SK-N-SH (cell line): ENCODE measurements at regions not wholly inside any gene's neighbourhood (a gene's known extent, or its start where the extent isn't known, plus 50 kb on each side); places are given as distances from the start of the nearest gene placed in this dataset.

Source experiments
- CTCF ChIA-PET: fragments of 300-600, 350-600 bp; formaldehyde crosslinking; extraction: SDS; loops from one replicate; lab custom pipeline; 2021; lab: Yijun Ruan, JAX
- POLR2A ChIA-PET: fragments of 350-600 bp; sonication (Branson Sonifier 250); formaldehyde crosslinking; extraction: SDS; loops from one replicate; lab custom pipeline; 2020; ENCODE audit warnings: antibody characterized with exemption, inconsistent platforms; lab: Yijun Ruan, JAX
- DNase-seq: peaks from one replicate; pipeline ENCODE4 v3.0.0; 2012
- H2AFZ ChIP-seq: fragments of 200-600 bp; sonication (generic); 2 replicates; pipeline ENCODE4 v1.8.1; 2016; ENCODE audit warnings: antibody characterized with exemption, mild to moderate bottlenecking, low read depth
- H3F3A ChIP-seq: fragments of 200-600 bp; sonication (generic); replicated peaks from 2 replicates; pipeline ENCODE3; 2016; ENCODE audit warnings: antibody characterized with exemption, mild to moderate bottlenecking; ENCODE audit not compliant: insufficient read depth
- H3K27ac ChIP-seq, 2 experiments: fragments of 200-500 bp in 1 of 2; fragments of 200-600 bp in 1 of 2; sonication (Bioruptor generic) in 1 of 2; sonication (generic), shearing (Covaris generic) in 1 of 2; 2 replicates each; pipeline versions ENCODE4 v1.5.1 to v1.6.1; 2014 to 2016; ENCODE audit warnings: low read depth in 2 of 2, inconsistent platforms in 1 of 2, low read length in 1 of 2, mild to moderate bottlenecking in 1 of 2, mixed read lengths in 1 of 2
- H3K27me3 ChIP-seq: fragments of 200-600 bp; sonication (generic), shearing (Covaris generic); 2 replicates; pipeline ENCODE4 v1.6.1; 2016; ENCODE audit warnings: mixed run types; ENCODE audit not compliant: insufficient read depth
- H3K36me3 ChIP-seq, 2 experiments: fragments of 200-500 bp in 1 of 2; fragments of 200-600 bp in 1 of 2; sonication (Bioruptor generic) in 1 of 2; sonication (generic) in 1 of 2; replicated peaks in 1 of 2; 2 replicates each; pipeline versions ENCODE3 to v1.5.1; 2014 to 2016; ENCODE audit warnings: low read length in 1 of 2, mild to moderate bottlenecking in 1 of 2; ENCODE audit not compliant: insufficient read depth in 2 of 2, control insufficient read depth in 1 of 2
- H3K4me1 ChIP-seq, 2 experiments: fragments of 200-500 bp in 1 of 2; fragments of 200-600 bp in 1 of 2; sonication (Bioruptor generic) in 1 of 2; sonication (generic), shearing (Covaris generic) in 1 of 2; 2 replicates each; pipeline versions ENCODE4 v1.5.1 to v1.6.1; 2014 to 2016; ENCODE audit warnings: low read depth in 1 of 2, low read length in 1 of 2, mixed run types in 1 of 2; ENCODE audit not compliant: insufficient read depth in 2 of 2, control insufficient read depth in 1 of 2
- H3K4me2 ChIP-seq: fragments of 200-600 bp; sonication (generic), shearing (Covaris generic); 2 replicates; pipeline ENCODE4 v1.6.1; 2017; ENCODE audit warnings: mixed run types
- H3K4me3 ChIP-seq, 2 experiments: fragments of 200-500 bp in 1 of 2; fragments of 200-600 bp in 1 of 2; sonication (Bioruptor generic) in 1 of 2; sonication (generic), shearing (Covaris generic) in 1 of 2; 2 replicates each; pipeline versions ENCODE4 v1.5.1 to v1.8.1; 2014 to 2016; ENCODE audit warnings: low read depth in 2 of 2, inconsistent platforms in 1 of 2, low read length in 1 of 2, mild to moderate bottlenecking in 1 of 2, mixed read lengths in 1 of 2, moderate library complexity in 1 of 2
- H3K79me2 ChIP-seq: fragments of 200-600 bp; sonication (generic); 2 replicates; pipeline ENCODE4 v1.8.1; 2017; ENCODE audit warnings: mild to moderate bottlenecking; ENCODE audit not compliant: insufficient read depth
- H3K9ac ChIP-seq: fragments of 200-600 bp; sonication (generic); 2 replicates; pipeline ENCODE4 v1.6.1; 2017; ENCODE audit warnings: mixed run types
- H3K9me2 ChIP-seq: fragments of 200-600 bp; sonication (generic); 2 replicates; pipeline ENCODE4 v1.6.1; 2017; ENCODE audit warnings: mixed run types
- H3K9me3 ChIP-seq: fragments of 200-600 bp; sonication (generic); 2 replicates; pipeline ENCODE4 v1.6.1; 2017; ENCODE audit warnings: mixed run types, mild to moderate bottlenecking, moderate library complexity
- H4K20me1 ChIP-seq: fragments of 200-600 bp; sonication (generic); 2 replicates; pipeline ENCODE4 v1.6.1; 2017; ENCODE audit warnings: mild to moderate bottlenecking, mixed run types; ENCODE audit not compliant: insufficient read depth
- CHD2 ChIP-seq: fragments of 150-350 bp; IDR thresholded peaks from 2 replicates; pipeline ENCODE4 v1.6.1; 2018; ENCODE audit warnings: low read length; ENCODE audit not compliant: partially characterized antibody
- EP300 ChIP-seq, 2 experiments: IDR thresholded peaks; 2 replicates each; pipeline versions ENCODE4 v1.4.0 to v1.6.1; 2012; ENCODE audit warnings: borderline replicate concordance in 1 of 2, low read depth in 1 of 2, low read length in 1 of 2
- FOSL2 ChIP-seq: IDR thresholded peaks from 2 replicates; pipeline ENCODE4 v1.4.0; 2012; ENCODE audit warnings: low read depth, mild to moderate bottlenecking, moderate library complexity, borderline replicate concordance
- FOXJ3 ChIP-seq: sonication (generic); formaldehyde crosslinking; IDR thresholded peaks from 2 replicates; pipeline ENCODE4 v1.5.1; 2020; ENCODE audit warnings: mild to moderate bottlenecking, missing genetic modification reagents
- IRF3 ChIP-seq: fragments of 150-350 bp; IDR thresholded peaks from 2 replicates; pipeline ENCODE4 v1.6.1; 2016; ENCODE audit warnings: mild to moderate bottlenecking, low read depth, low read length
- MAX ChIP-seq: IDR thresholded peaks from 2 replicates; pipeline ENCODE4 v1.4.0; 2012; ENCODE audit warnings: low read depth
- MEF2A ChIP-seq: IDR thresholded peaks from 2 replicates; pipeline ENCODE4 v1.4.0; 2012; ENCODE audit warnings: low read depth, borderline replicate concordance
- MXI1 ChIP-seq: IDR thresholded peaks from 2 replicates; pipeline ENCODE4 v1.6.1; 2012; ENCODE audit warnings: mild to moderate bottlenecking, low read depth, low read length, improper control_type of control experiment
- NFIC ChIP-seq: IDR thresholded peaks from 2 replicates; pipeline ENCODE4 v1.4.0; 2012; ENCODE audit warnings: borderline replicate concordance
- RAD21 ChIP-seq: IDR thresholded peaks from 2 replicates; pipeline ENCODE4 v1.6.1; 2012; ENCODE audit warnings: mild to moderate bottlenecking, low read length
- RCOR1 ChIP-seq: fragments of 150-350 bp; IDR thresholded peaks from 2 replicates; pipeline ENCODE4 v1.6.1; 2017; ENCODE audit warnings: antibody characterized with exemption, low read length
- RFX5 ChIP-seq: IDR thresholded peaks from 2 replicates; pipeline ENCODE4 v1.6.1; 2012; ENCODE audit warnings: mild to moderate bottlenecking, improper control_type of control experiment, low read length
- RXRA ChIP-seq: IDR thresholded peaks from 2 replicates; pipeline ENCODE4 v1.4.0; 2012; ENCODE audit warnings: low read depth, mild to moderate bottlenecking, borderline replicate concordance
- SMC3 ChIP-seq: IDR thresholded peaks from 2 replicates; pipeline ENCODE4 v1.6.1; 2012; ENCODE audit warnings: low read depth, low read length, improper control_type of control experiment
- TAF1 ChIP-seq: IDR thresholded peaks from 2 replicates; pipeline ENCODE4 v1.6.1; 2012; ENCODE audit warnings: low read depth, mild to moderate bottlenecking, low read length, moderate library complexity, borderline replicate concordance
- USF1 ChIP-seq: IDR thresholded peaks from 2 replicates; pipeline ENCODE4 v1.4.0; 2012; ENCODE audit warnings: low read depth, borderline replicate concordance
- USF2 ChIP-seq: fragments of 150-350 bp; IDR thresholded peaks from 2 replicates; pipeline ENCODE4 v1.6.1; 2017; ENCODE audit warnings: antibody characterized with exemption, low read length, low read depth, borderline replicate concordance
- YY1 ChIP-seq: IDR thresholded peaks from 2 replicates; pipeline ENCODE4 v1.4.0; 2012; ENCODE audit warnings: low read depth, mild to moderate bottlenecking
- WGBS: methylation state at CpG from one replicate; pipeline ENCODE4 v1.1.6; 2017; ENCODE audit warnings: low lambda C conversion rate; 5-methylcytosine and 5-hydroxymethylcytosine counted together

GRCh38 chr1:166470441-166470840 is 303.6 kb upstream of the FAM78B start:
- Histone ChIP-seq H3F3A (no peaks in the 10 kb centered on the region), H3K9me2 (no peaks in the 10 kb centered on the region), H3K9ac (no peak overlapping the region), H3K4me3 (no peak overlapping the region), H2AFZ (no peak overlapping the region), H3K9me3 (no peaks in the 10 kb centered on the region; the same call in 1 of the 2 replicates), H4K20me1 (no peaks in the 10 kb centered on the region), H3K4me1 (no peaks in the 10 kb centered on the region), H3K4me2 (no peak overlapping the region), H3K36me3 (no peaks in the 10 kb centered on the region), H3K79me2 (no peaks in the 10 kb centered on the region), H3K27me3 (no peaks in the 10 kb centered on the region), H3K27ac (no peak overlapping the region)
- WGBS, result 2% methylated on average over 2 of the region's 2 CpGs
- ChIA-PET CTCF (interaction anchor here (1.6 to 4.9 kb wide), 2 partner anchors 9 to 546 kb away, joined by 9 to 24 read pairs; no protein-coding TSS in a partner anchor), POLR2A (no interaction called here)
- TF ChIP-seq EP300 (IDR thresholded peaks at IDR 0.05; ENCODE audit: borderline replicate concordance in 1 of 2, low read depth in 1 of 2, low read length in 1 of 2), result no peak
- no peak for TF ChIP-seq CHD2
- no peak for TF ChIP-seq NFIC
- no peak for TF ChIP-seq IRF3
- TF ChIP-seq RXRA, result no peak
- TF ChIP-seq RCOR1, result no peak
- TF ChIP-seq TAF1, result no peak
- TF ChIP-seq YY1, result no peak
- TF ChIP-seq RAD21, result no peak
- no peak for TF ChIP-seq FOXJ3
- TF ChIP-seq MAX, result no peak
- TF ChIP-seq SMC3, result no peak
- TF ChIP-seq MEF2A, result no peak
- no peak for TF ChIP-seq RFX5
- no peak for TF ChIP-seq MXI1
- no peak for TF ChIP-seq USF2
- no peak for TF ChIP-seq FOSL2
- no peak for TF ChIP-seq USF1
- DNase-seq, result no peak
